GM10248 (cell line): ENCODE measurements at regions not wholly inside any gene's neighbourhood (a gene's known extent, or its start where the extent isn't known, plus 50 kb on each side); places are given as distances from the start of the nearest gene placed in this dataset.

Source experiments
- CTCF ChIA-PET: fragments of 300-600 bp; sonication (Branson Sonifier 250); formaldehyde crosslinking; extraction: SDS; loops from one replicate; lab custom pipeline; 2021; ENCODE audit warnings: antibody characterized with exemption; lab: Yijun Ruan, JAX
- POLR2A ChIA-PET: fragments of 350-650 bp; sonication (Branson Sonifier 250); formaldehyde crosslinking; extraction: SDS; loops from one replicate; lab custom pipeline; 2020; ENCODE audit warnings: antibody characterized with exemption; lab: Yijun Ruan, JAX
- DNase-seq: peaks from one replicate; pipeline ENCODE4 v3.0.0; 2012; ENCODE audit errors: extremely low spot score
- TF ChIP-seq, protein P1 (sequence below): IDR thresholded peaks from 2 replicates; pipeline ENCODE4 v1.5.1; 2012; ENCODE audit warnings: mild to moderate bottlenecking, low read depth; ENCODE audit errors: extremely low read depth, missing control alignments, control extremely low read depth

DNA sequence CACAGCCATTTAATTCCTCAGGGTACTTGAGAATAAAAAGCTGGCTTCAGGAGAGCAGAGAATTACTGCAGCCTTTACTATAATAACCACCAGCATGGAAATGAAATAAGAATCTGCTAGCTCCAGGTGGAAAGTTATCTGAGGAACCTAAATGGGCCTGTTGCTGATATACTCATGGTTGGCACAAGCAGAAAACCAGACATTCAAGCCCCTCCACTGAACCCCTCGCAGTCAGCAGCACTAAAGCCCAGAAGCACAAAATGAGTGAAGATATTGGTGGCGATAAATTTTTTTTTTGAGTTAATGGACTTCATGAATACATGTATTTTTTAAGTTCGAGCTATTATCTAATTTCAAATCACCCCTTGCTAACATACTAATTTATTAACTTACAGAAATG lies 303.9 kb upstream of the NRP1 start:
- no peak for DNase-seq
- ChIA-PET POLR2A (no interaction called here), CTCF (no interaction called here)
- TF ChIP-seq, protein P1, sequence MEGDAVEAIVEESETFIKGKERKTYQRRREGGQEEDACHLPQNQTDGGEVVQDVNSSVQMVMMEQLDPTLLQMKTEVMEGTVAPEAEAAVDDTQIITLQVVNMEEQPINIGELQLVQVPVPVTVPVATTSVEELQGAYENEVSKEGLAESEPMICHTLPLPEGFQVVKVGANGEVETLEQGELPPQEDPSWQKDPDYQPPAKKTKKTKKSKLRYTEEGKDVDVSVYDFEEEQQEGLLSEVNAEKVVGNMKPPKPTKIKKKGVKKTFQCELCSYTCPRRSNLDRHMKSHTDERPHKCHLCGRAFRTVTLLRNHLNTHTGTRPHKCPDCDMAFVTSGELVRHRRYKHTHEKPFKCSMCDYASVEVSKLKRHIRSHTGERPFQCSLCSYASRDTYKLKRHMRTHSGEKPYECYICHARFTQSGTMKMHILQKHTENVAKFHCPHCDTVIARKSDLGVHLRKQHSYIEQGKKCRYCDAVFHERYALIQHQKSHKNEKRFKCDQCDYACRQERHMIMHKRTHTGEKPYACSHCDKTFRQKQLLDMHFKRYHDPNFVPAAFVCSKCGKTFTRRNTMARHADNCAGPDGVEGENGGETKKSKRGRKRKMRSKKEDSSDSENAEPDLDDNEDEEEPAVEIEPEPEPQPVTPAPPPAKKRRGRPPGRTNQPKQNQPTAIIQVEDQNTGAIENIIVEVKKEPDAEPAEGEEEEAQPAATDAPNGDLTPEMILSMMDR = no peak

DNA sequence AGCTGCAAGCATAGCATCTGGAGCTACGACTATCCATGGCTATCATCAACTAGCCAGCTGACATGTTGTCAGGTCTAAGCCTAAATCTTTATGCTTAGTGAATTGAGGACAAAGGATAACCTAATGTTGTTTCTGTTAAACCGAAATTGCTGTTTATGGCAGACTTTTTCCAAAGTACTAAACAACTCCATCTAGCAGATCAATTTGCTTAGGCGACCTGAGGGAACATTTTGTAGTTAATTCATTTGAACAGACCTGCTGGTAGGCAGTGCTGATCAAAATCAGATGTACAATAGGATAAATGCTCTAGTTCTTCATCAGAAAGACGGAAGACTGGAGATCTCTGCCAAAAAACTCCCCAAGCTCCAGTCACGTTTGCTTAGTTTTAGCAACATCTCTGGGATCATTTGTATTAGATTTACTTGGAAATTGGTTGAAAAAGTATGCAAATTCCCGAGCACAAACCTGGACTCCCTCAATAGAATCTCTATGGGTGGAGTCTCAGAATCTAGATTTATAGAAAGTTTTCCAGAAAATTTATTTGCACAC lies 301.6 kb upstream of the NRP1 start:
- no peak for DNase-seq
- TF ChIP-seq, protein P1 = no peak
- CTCF ChIA-PET = no interaction called here
- POLR2A ChIA-PET = no interaction called here

DNA sequence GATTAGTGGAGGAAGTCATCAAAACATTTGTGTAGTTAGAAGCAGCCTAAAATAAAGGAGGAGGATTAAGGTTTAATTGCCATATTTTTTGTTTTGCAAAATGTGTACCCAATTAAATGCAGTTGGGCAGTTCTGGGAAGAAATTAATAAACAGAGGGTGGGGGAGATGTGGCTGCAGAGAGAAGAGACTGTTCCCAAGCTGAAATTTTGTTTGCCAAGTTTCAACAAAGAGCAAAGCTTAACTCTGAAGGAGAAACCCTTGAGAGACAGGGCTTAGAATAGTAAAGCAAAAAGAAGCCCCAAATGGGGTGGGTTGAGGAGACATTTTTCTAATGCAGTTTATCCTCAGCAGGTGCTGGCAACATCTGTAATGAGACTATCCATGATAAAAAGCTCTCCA lies 298.0 kb upstream of the NRP1 start:
- ChIA-PET POLR2A (no interaction called here), CTCF (no interaction called here)
- TF ChIP-seq, protein P1 = no peak
- DNase-seq = no peak

DNA sequence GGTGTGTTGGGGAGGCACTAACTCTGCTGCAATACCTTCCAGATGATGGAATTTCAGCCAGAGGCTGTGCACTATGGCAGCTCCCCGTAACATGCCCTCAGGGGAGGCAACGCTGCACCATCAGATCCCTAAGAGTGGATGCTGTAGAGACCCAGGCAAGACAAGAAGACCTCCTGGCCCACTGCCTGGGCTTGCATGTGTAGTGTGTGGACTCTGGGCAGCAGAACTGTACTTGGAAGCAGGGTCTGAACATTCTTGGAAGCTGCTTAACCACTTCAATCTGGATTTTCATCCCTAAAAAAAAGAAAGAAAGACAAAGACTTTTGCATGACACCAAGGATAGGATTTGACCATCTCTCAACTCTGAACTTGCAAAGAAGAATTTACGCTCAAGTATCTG lies 297.5 kb upstream of the NRP1 start:
- ChIA-PET CTCF (no interaction called here), POLR2A (no interaction called here)
- no peak for DNase-seq
- TF ChIP-seq, protein P1 = no peak

DNA sequence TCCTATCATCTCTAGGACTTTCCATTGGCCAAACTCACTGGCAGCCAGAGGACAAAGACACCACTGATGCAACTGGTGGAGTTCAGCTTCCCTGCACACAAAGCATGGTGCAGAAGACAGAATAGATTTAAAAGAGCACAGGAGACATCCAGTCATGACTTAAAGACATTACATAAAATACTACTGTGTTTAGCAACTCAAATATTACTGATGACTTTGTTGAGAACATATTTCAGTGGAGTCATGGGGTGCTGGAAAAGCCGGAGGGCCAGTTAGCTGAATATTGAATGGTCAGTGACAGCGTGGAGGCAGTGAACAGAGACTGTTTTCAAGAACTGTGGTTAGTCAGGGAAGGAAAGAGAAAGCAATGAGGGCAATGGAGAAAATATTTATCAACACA lies 296.3 kb upstream of the NRP1 start:
- TF ChIP-seq, protein P1 = no peak
- DNase-seq = no peak
- ChIA-PET CTCF (no interaction called here), POLR2A (no interaction called here)

DNA sequence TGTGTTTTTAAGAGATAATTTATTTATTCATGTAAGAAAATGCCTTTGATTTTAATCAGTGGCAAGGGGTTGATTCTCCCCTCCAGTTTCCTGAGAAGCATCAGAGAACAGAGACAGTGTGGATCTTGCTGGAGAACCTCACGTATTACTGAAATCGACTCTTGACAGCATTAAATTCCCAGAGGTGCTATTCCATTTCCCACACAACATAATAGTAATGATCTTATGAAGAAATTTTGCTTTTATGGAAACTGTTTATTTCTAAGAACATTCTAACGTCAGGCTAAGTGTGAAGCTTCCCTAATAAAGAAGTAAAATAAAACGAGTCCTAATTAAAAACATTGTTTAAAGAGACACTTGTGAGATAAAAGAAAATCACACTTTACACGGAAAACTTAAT lies 293.1 kb upstream of the NRP1 start:
- TF ChIP-seq, protein P1 = no peak
- no peak for DNase-seq
- ChIA-PET CTCF (no interaction called here), POLR2A (no interaction called here)
